ENCODE measurements at regions not wholly inside any gene's neighbourhood (a gene's known extent, or its start where the extent isn't known, plus 50 kb on each side); places are given as distances from the start of the nearest gene placed in this dataset.

GRCh38 chr5:106195679-106196474 lies 1474.9 kb downstream of the EFNA5 start:
- DNase-seq = no peak

GRCh38 chr5:106189121-106189809 lies 1481.5 kb downstream of the EFNA5 start:
- DNase-seq = no peak

- DNase-seq = no peak
Observed at GRCh38 chr5:106185661-106186081, 1485.1 kb downstream of the EFNA5 start.

GRCh38 chr5:106174903-106175302 lies 1495.8 kb downstream of the EFNA5 start:
- no peak for DNase-seq

GRCh38 chr5:106172681-106173532 lies 1497.8 kb downstream of the EFNA5 start:
- DNase-seq = no peak

GRCh38 chr5:106171708-106172107 lies 1499.0 kb downstream of the EFNA5 start:
- no peak for DNase-seq

- no peak for DNase-seq
Observed at GRCh38 chr5:106171132-106171531, 1499.6 kb downstream of the EFNA5 start.

GRCh38 chr5:106167766-106168165 lies 1503.0 kb downstream of the EFNA5 start:
- DNase-seq = no peak

- no peak for DNase-seq
Observed at GRCh38 chr5:106163233-106163632, 1507.5 kb downstream of the EFNA5 start.

- no peak for DNase-seq
Observed at GRCh38 chr5:106159616-106160015, 1511.1 kb downstream of the EFNA5 start.

GRCh38 chr5:106154280-106154716 lies 1516.4 kb downstream of the EFNA5 start:
- no peak for DNase-seq

- no peak for DNase-seq
Observed at GRCh38 chr5:106152569-106152968, 1518.2 kb downstream of the EFNA5 start.

GRCh38 chr5:106142116-106142515 lies 1528.6 kb downstream of the EFNA5 start:
- DNase-seq = no peak

- no peak for DNase-seq
Observed at GRCh38 chr5:106140101-106140500, 1530.6 kb downstream of the EFNA5 start.

- DNase-seq = no peak
Observed at GRCh38 chr5:106136061-106136460, 1534.7 kb downstream of the EFNA5 start.

- DNase-seq = no peak
Observed at GRCh38 chr5:106135473-106135872, 1535.3 kb downstream of the EFNA5 start.

GRCh38 chr5:106134549-106134948 lies 1536.2 kb downstream of the EFNA5 start:
- DNase-seq = no peak

- DNase-seq = no peak
Observed at GRCh38 chr5:106127985-106128384, 1542.8 kb downstream of the EFNA5 start.

GRCh38 chr5:106127341-106127781 lies 1543.4 kb downstream of the EFNA5 start:
- DNase-seq = no peak

GRCh38 chr5:106121972-106122605 lies 1548.6 kb downstream of the EFNA5 start:
- no peak for DNase-seq

- no peak for DNase-seq
Observed at GRCh38 chr5:106116682-106117081, 1554.1 kb downstream of the EFNA5 start.

GRCh38 chr5:106113922-106114321 lies 1556.8 kb downstream of the EFNA5 start:
- DNase-seq = no peak
